ENCODE measurements at regions not wholly inside any gene's neighbourhood (a gene's known extent, or its start where the extent isn't known, plus 50 kb on each side); places are given as distances from the start of the nearest gene placed in this dataset.

DNA sequence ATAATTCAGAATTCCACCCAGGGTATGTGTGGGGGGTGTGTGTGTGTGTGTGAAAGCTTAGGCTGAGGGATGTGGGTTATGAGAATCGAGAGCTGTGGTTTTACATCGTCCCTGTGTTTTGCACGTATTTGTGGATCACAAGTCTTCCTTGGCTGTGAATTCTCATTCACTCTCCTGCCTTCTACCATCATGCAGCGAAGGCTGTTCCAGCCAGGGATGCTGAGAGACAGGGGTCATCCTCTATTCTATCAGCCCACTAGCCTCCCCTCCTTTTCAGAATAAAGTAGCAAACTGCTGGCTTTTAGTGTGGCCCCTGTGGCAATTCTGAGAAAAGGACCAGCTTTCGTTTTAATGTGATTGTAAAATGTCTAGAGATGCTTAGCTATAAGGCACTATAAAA lies 460.6 kb upstream of the NR2F2 start:
- intact Hi-C loops (cut with DNase I; ENCODE audit: low total_unique reads), result no loop called here
- H3K27ac ChIP-seq, result no peak overlapping the region

DNA sequence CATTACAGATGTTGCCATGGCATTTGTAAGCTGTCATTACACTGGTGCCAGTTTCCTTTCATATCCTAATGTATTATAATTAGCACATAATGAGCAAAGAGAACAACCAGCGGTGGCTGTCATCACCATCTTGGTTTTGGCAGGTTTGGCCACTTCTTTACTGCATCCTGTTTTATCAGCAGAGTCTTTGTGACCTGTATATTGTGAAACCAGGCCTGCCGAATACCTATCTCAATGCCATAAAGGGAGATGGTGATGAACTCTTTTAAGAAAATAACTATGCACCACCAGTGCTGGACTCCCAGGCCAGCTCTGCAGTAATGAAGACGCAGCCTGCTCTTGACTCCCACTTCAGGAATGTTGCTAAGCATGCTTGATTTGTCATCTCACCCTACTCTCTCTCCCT lies 458.1 kb upstream of the NR2F2 start:
- Histone ChIP-seq H3K36me3 (no peaks in the 10 kb centered on the region), H3K27me3 (no peaks in the 10 kb centered on the region), H3K27ac (no peak overlapping the region), H3K9me3 (no peaks in the 10 kb centered on the region), H3K4me1 (no peaks in the 10 kb centered on the region), H3K4me3 (no peak overlapping the region)
- DNase-seq (ENCODE audit: low spot score in 2 of 2), result no peak
- intact Hi-C loops (cut with DNase I; ENCODE audit: low total_unique reads), result no loop called here
- TF ChIP-seq POLR2A (IDR thresholded peaks at IDR 0.05) (no peak), POLR2AphosphoS5 (IDR thresholded peaks at IDR 0.05) (no peak)
- TF ChIP-seq, protein P1, sequence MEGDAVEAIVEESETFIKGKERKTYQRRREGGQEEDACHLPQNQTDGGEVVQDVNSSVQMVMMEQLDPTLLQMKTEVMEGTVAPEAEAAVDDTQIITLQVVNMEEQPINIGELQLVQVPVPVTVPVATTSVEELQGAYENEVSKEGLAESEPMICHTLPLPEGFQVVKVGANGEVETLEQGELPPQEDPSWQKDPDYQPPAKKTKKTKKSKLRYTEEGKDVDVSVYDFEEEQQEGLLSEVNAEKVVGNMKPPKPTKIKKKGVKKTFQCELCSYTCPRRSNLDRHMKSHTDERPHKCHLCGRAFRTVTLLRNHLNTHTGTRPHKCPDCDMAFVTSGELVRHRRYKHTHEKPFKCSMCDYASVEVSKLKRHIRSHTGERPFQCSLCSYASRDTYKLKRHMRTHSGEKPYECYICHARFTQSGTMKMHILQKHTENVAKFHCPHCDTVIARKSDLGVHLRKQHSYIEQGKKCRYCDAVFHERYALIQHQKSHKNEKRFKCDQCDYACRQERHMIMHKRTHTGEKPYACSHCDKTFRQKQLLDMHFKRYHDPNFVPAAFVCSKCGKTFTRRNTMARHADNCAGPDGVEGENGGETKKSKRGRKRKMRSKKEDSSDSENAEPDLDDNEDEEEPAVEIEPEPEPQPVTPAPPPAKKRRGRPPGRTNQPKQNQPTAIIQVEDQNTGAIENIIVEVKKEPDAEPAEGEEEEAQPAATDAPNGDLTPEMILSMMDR (IDR thresholded peaks at IDR 0.05), result no peak

More for the DNA sequence above, 460.6 kb upstream of the NR2F2 start:
- Histone ChIP-seq H3K27me3 (no peaks in the 10 kb centered on the region), H3K36me3 (no peaks in the 10 kb centered on the region), H3K4me3 (no peak overlapping the region), H3K9me3 (no peaks in the 10 kb centered on the region), H3K4me1 (no peaks in the 10 kb centered on the region)
- DNase-seq (ENCODE audit: low spot score in 2 of 2), result no peak
- TF ChIP-seq POLR2AphosphoS5 (IDR thresholded peaks at IDR 0.05), result no peak
- TF ChIP-seq, protein P1 (IDR thresholded peaks at IDR 0.05), result no peak
- TF ChIP-seq POLR2A (IDR thresholded peaks at IDR 0.05), result no peak

DNA sequence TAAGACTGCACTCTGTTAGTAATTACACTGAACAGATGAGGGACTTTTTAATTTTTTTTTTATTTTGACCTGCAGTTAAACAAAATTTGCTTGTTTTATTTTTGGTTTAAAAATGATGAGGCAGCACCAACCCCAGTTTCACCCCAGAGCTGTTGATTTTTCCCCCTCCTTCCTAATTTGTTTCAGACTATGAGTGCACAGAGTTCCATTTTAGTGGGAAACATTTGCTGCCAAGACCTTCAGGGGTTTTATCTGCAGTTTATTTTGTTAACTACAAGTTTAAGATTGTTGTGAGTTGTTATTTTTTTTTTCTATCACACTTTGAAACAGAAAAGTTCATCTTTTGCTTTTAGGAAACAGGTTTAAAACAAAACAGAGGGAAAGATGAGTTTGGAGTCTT lies 455.9 kb upstream of the NR2F2 start:
- Histone ChIP-seq H3K27me3 (no peaks in the 10 kb centered on the region), H3K27ac (peak overlapping the region; percentile 56 to 59), H3K36me3 (no peaks in the 10 kb centered on the region), H3K4me3 (no peak overlapping the region), H3K9me3 (no peaks in the 10 kb centered on the region), H3K4me1 (no peaks in the 10 kb centered on the region)
- TF ChIP-seq POLR2A (IDR thresholded peaks at IDR 0.05) (no peak), POLR2AphosphoS5 (IDR thresholded peaks at IDR 0.05) (no peak)
- DNase-seq (ENCODE audit: low spot score in 2 of 2), result no peak
- intact Hi-C loops (cut with DNase I; ENCODE audit: low total_unique reads), result no loop called here

DNA sequence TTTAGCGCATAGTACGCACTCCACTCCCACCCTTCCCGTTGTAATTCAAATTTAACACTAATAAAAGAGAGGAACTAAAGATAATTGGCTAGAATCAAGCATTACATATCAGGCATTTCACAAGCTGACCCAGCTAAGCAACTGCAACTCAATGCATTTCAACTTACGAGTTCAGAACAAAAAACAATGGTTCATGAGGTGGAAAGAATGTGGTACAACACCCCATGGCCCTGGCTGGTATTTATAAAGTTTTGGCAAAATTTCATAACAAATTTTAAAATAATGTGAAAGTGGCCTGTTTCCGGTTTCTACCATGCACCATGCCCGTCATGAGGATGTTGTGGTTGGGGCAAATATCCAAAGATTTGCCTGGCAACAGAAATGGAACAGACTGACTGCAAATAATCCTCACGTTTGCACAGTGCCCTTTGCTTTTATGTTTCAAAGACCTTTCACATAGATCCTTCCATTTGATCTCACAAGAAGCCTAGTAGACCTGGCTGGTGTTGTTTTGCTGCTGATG lies 455.3 kb upstream of the NR2F2 start:
- Histone ChIP-seq H3K9me3 (no peaks in the 10 kb centered on the region), H3K4me3 (no peak overlapping the region), H3K4me1 (no peaks in the 10 kb centered on the region), H3K27ac (peak overlapping the region; percentile 56 to 59), H3K27me3 (no peaks in the 10 kb centered on the region), H3K36me3 (no peaks in the 10 kb centered on the region)
- peak in 1 of 2 donors; percentile 55 for DNase-seq (ENCODE audit: low spot score in 2 of 2)
- intact Hi-C loops (cut with DNase I; ENCODE audit: low total_unique reads), result no loop called here
- TF ChIP-seq, protein P1 (IDR thresholded peaks at IDR 0.05), result no peak
- TF ChIP-seq POLR2AphosphoS5 (IDR thresholded peaks at IDR 0.05) (peak in 2 of 3 donors; percentile 10 to 26), POLR2A (IDR thresholded peaks at IDR 0.05) (no peak)

DNA sequence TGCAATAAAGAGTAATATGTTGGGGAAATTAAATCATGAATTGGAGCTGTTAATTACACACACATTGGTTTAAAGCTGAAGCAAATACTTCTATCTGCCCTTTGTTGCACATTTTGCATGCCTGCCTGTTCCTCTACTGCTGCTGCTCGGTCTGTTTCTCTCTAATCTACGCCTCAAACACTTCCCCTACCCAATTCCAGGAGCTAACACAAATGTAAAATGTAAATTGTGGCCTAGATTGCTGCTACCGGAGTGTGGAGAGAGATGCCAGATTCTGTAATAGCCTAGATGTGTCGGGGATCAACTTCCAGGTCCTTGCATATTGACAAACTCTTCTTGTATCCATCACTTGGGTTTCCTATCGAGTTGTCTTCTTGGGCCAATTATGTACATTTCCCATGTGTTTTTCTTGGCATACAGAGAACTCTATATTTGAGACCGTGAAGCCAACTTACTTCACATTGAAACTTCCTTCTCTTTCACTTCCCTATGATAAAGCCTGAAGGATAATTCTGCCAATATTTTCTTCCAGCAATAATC lies 450.4 kb upstream of the NR2F2 start:
- intact Hi-C loops (cut with DNase I; ENCODE audit: low total_unique reads), result no loop called here
- Histone ChIP-seq H3K27me3 (no peaks in the 10 kb centered on the region), H3K36me3 (no peaks in the 10 kb centered on the region), H3K27ac (peak overlapping the region in 1 of 2 donors; percentile 52), H3K4me1 (no peaks in the 10 kb centered on the region), H3K9me3 (no peaks in the 10 kb centered on the region), H3K4me3 (peak overlapping the region in 1 of 3 donors; percentile 44)
- TF ChIP-seq POLR2A (IDR thresholded peaks at IDR 0.05) (no peak), POLR2AphosphoS5 (IDR thresholded peaks at IDR 0.05) (no peak)
- TF ChIP-seq, protein P1 (IDR thresholded peaks at IDR 0.05), result no peak
- no peak for DNase-seq (ENCODE audit: low spot score in 2 of 2)
